Neuron (in vitro differentiated cells): ENCODE measurements at regions not wholly inside any gene's neighbourhood (a gene's known extent, or its start where the extent isn't known, plus 50 kb on each side); places are given as distances from the start of the nearest gene placed in this dataset.

ENCODE experiments used
- H2AFZ ChIP-seq: one replicate; pipeline ENCODE4 v1.6.1; 2013; ENCODE audit warnings: low read depth, mild to moderate bottlenecking, inconsistent platforms, low read length, moderate library complexity
- H3K27me3 ChIP-seq: one replicate; pipeline ENCODE4 v1.6.1; 2013; ENCODE audit warnings: low read length; ENCODE audit not compliant: insufficient read depth
- H3K36me3 ChIP-seq: one replicate; pipeline ENCODE4 v1.6.1; 2013; ENCODE audit warnings: low read length; ENCODE audit not compliant: insufficient read depth
- H3K4me1 ChIP-seq: one replicate; pipeline ENCODE4 v1.6.1; 2013; ENCODE audit warnings: low read length; ENCODE audit not compliant: insufficient read depth
- H3K4me3 ChIP-seq: 2 replicates; pipeline ENCODE4 v1.5.1; 2013; ENCODE audit warnings: mild to moderate bottlenecking, low read length, moderate library complexity
- H3K9me3 ChIP-seq: one replicate; pipeline ENCODE4 v1.6.1; 2013; ENCODE audit warnings: low read length

GRCh38 chr1:90346757-90347156 is 351.8 kb downstream of the ZNF326 start:
- no peaks in the 10 kb centered on the region for H3K36me3 ChIP-seq
- no peak overlapping the region for H2AFZ ChIP-seq
- no peaks in the 10 kb centered on the region for H3K4me1 ChIP-seq
- H3K4me3 ChIP-seq, result no peak overlapping the region
- H3K9me3 ChIP-seq, result no peaks in the 10 kb centered on the region
- no peaks in the 10 kb centered on the region for H3K27me3 ChIP-seq

DNA sequence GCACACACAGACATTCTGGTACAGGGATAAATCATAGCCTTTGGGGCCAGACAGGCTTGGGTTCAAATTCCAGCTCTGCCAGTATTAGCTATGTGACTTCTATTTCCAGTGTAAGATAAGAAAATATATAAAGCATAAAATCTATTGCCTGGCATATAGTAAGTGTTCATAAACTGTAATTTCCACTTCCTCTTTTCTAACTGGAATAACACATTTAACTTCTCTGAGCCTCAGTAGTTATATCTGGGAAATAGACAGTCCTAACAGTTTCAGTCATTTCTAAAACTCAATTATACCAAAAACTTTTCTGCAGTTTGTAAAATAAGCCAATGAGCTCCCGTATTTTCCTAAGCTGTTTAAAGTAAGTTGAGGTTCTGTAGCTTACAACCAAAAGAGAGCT is 351.4 kb downstream of the ZNF326 start:
- Histone ChIP-seq H3K9me3 (no peaks in the 10 kb centered on the region), H3K27me3 (no peaks in the 10 kb centered on the region), H2AFZ (no peak overlapping the region), H3K4me1 (no peaks in the 10 kb centered on the region), H3K4me3 (no peak overlapping the region), H3K36me3 (no peaks in the 10 kb centered on the region)

- no peaks in the 10 kb centered on the region for H3K9me3 ChIP-seq
- H3K36me3 ChIP-seq, result no peaks in the 10 kb centered on the region
- H3K4me1 ChIP-seq, result no peaks in the 10 kb centered on the region
- H2AFZ ChIP-seq, result no peak overlapping the region
- H3K4me3 ChIP-seq, result no peak overlapping the region
- H3K27me3 ChIP-seq, result no peaks in the 10 kb centered on the region
Measured at GRCh38 chr1:90344963-90345730, 350.2 kb downstream of the ZNF326 start.

DNA sequence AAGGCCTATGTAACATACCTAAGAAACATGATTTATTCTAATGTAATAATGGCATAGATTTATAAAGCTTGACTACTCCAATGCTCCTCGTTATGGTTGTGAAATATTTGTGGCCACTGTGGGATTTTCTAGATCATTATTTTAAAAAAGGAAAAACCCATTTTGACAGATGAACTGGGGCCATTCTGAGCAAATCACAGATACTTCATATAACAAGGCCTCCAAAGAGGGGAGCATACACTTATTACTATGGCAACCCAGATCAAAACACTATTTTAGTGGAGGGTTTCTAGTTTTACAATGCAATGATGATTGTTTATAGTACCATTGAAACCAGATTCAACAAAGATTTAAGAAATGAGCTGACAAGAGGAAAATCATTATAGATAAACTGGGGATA is 346.6 kb downstream of the ZNF326 start:
- Histone ChIP-seq H2AFZ (no peak overlapping the region), H3K4me3 (no peak overlapping the region), H3K36me3 (no peaks in the 10 kb centered on the region), H3K27me3 (no peaks in the 10 kb centered on the region), H3K4me1 (no peaks in the 10 kb centered on the region), H3K9me3 (no peaks in the 10 kb centered on the region)

GRCh38 chr1:90340606-90341005 is 345.7 kb downstream of the ZNF326 start:
- H2AFZ ChIP-seq, result no peak overlapping the region
- no peaks in the 10 kb centered on the region for H3K36me3 ChIP-seq
- H3K4me1 ChIP-seq, result no peaks in the 10 kb centered on the region
- H3K27me3 ChIP-seq, result no peaks in the 10 kb centered on the region
- H3K4me3 ChIP-seq, result no peak overlapping the region
- no peaks in the 10 kb centered on the region for H3K9me3 ChIP-seq

DNA sequence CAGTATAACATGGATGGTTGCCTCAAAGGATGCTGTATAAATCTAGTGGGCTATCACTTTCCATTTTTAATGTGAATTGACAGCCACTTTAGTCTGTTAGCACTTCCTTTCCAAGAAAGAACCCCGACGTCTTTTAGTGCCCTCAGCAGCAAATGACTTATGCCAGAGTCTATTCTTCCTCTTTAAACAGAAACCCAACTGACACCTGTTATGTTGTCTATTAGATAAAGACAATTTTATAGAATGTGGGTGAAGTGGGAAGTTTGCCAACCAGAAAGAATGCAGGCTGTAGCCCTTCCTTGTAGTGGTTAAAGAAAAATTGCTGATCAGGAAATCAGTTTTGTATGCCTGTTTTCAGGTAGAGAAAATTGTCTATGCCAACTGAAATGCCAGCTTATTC is 344.9 kb downstream of the ZNF326 start:
- no peak overlapping the region for H2AFZ ChIP-seq
- H3K4me1 ChIP-seq, result no peaks in the 10 kb centered on the region
- H3K4me3 ChIP-seq, result no peak overlapping the region
- H3K27me3 ChIP-seq, result no peaks in the 10 kb centered on the region
- H3K36me3 ChIP-seq, result no peaks in the 10 kb centered on the region
- no peaks in the 10 kb centered on the region for H3K9me3 ChIP-seq

- Histone ChIP-seq H3K4me3 (no peak overlapping the region), H2AFZ (no peak overlapping the region), H3K27me3 (no peaks in the 10 kb centered on the region), H3K36me3 (no peaks in the 10 kb centered on the region), H3K9me3 (no peaks in the 10 kb centered on the region), H3K4me1 (no peaks in the 10 kb centered on the region)
Measured at GRCh38 chr1:90336552-90337324, 341.8 kb downstream of the ZNF326 start.

DNA sequence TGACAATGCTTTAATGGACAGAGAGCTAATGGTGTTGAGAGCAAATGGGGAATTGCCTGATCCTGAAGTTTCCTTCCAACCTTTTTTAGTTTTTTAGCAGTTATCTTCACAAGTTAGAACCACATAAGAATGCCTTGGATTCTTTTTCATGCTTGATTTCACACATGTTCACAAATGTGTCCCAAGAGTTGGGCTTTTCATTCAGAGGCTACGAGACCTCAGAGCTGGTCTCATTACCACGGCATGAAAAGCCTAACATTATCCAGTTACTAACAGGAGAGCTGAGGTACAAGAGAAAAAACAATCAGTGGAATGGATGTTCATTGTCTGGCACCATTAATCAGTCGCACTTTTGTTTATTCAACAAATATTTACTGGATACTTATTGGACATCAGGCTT is 340.6 kb downstream of the ZNF326 start:
- H3K4me1 ChIP-seq, result no peaks in the 10 kb centered on the region
- H2AFZ ChIP-seq, result no peak overlapping the region
- H3K9me3 ChIP-seq, result no peaks in the 10 kb centered on the region
- no peak overlapping the region for H3K4me3 ChIP-seq
- H3K36me3 ChIP-seq, result no peaks in the 10 kb centered on the region
- no peaks in the 10 kb centered on the region for H3K27me3 ChIP-seq

DNA sequence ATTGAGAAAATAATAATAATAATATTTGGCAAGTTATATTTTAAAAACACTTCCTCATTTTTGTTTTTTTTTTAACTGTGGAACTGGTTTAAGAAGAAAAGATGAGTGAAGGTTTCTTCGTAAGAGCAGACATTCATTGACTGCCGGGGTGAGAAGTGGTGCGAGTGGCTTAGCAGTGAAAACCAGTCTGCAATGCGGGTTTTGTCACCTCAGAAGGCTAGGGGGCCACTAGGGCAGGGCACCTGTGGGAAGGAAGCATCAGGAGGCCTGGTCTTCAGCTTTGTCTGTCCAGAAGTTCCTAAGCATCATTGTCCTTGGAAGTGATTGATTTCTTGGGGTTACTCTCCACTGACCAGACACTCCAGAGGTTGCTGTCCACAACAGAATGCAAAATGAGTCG is 339.2 kb downstream of the ZNF326 start:
- no peaks in the 10 kb centered on the region for H3K4me1 ChIP-seq
- H2AFZ ChIP-seq, result no peak overlapping the region
- no peaks in the 10 kb centered on the region for H3K27me3 ChIP-seq
- H3K4me3 ChIP-seq, result no peak overlapping the region
- no peaks in the 10 kb centered on the region for H3K36me3 ChIP-seq
- H3K9me3 ChIP-seq, result no peaks in the 10 kb centered on the region

DNA sequence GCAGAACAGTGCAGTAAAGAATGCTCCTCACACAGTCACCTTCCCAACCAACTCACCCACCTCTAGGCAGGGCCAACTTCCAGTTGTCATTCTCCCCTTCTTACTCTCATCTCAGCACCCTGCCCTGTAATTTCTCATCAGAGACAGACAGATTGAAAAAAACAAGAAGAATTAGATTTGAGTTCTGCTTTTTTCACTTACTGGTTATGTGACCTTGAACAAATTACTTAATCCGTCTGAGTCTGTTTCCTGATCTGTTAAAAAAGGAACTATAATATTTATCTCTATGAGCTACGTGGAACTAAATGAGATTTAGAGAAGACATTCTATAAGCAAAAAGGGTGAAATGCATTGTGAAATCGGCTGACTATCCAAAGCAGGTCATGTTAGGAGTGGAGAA is 330.3 kb downstream of the ZNF326 start:
- H3K4me3 ChIP-seq, result no peak overlapping the region
- H3K27me3 ChIP-seq, result no peaks in the 10 kb centered on the region
- H2AFZ ChIP-seq, result no peak overlapping the region
- no peaks in the 10 kb centered on the region for H3K4me1 ChIP-seq
- no peaks in the 10 kb centered on the region for H3K36me3 ChIP-seq
- no peaks in the 10 kb centered on the region for H3K9me3 ChIP-seq

- Histone ChIP-seq H2AFZ (no peak overlapping the region), H3K4me3 (no peak overlapping the region), H3K9me3 (no peaks in the 10 kb centered on the region), H3K4me1 (no peaks in the 10 kb centered on the region), H3K27me3 (no peaks in the 10 kb centered on the region), H3K36me3 (no peaks in the 10 kb centered on the region)
Measured at GRCh38 chr1:90322186-90322585, 327.3 kb downstream of the ZNF326 start.

DNA sequence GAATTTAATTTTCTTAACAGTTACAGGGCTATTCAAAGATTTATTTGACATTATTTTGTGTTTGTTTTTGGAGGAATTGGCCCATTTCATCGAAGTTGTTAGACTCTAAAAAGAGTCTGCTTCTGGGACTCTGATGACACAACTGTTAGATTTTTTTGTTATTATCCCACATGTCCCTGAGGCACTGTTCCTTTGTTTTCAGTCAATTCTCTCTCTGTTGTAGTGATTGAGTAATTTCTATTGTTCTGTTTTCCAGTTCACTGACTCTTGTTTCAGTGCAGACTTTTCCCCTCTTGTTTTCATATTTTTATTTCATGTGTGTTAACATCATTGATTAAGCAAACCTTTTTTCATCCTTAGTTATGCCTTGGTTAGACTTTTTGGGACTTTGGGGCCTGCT is 325.0 kb downstream of the ZNF326 start:
- Histone ChIP-seq H3K4me3 (no peak overlapping the region), H3K9me3 (no peaks in the 10 kb centered on the region), H3K27me3 (no peaks in the 10 kb centered on the region), H3K36me3 (no peaks in the 10 kb centered on the region), H2AFZ (no peak overlapping the region), H3K4me1 (no peaks in the 10 kb centered on the region)

DNA sequence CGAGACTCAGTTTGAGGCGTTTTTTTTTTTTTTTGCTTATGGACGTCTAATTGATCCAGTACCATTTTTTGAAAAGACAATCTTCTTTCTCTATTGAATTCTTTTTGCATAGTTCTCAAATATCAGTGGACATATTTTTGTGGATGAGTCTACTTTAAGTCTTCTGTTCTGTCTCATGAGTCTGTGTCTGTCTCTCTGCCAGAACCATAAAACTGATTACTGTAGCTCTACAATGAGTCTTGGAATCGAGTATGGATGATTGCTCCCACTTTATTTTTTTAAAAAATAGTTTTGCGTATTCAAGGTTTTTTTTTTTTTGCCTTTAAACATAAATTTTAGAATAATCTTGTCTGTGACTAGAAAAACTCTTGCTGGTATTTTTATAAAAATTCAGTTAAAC is 323.5 kb downstream of the ZNF326 start:
- no peak overlapping the region for H2AFZ ChIP-seq
- no peaks in the 10 kb centered on the region for H3K36me3 ChIP-seq
- no peaks in the 10 kb centered on the region for H3K27me3 ChIP-seq
- no peak overlapping the region for H3K4me3 ChIP-seq
- peaks cover 11% of the 10 kb centered on the region for H3K4me1 ChIP-seq
- H3K9me3 ChIP-seq, result no peaks in the 10 kb centered on the region
